Activated T-helper 17 cell treated with anti-CD3 and anti-CD28 coated beads, Interleukin-2, amount 50 U/mL, for 72 hours (primary cell): ENCODE measurements at regions not wholly inside any gene's neighbourhood (a gene's known extent, or its start where the extent isn't known, plus 50 kb on each side); places are given as distances from the start of the nearest gene placed in this dataset.
"Not testable (repeated sequence)": the region's sequence is repeated elsewhere in the genome, so short reads cannot be mapped to it uniquely, and the experiment has no call there.

ENCODE experiments used
- ATAC-seq: fragments of 150-1000 bp; cut with Tn5 transposase; replicated peaks from 2 replicates; pipeline ENCODE4 v1.10.0; 2021; ENCODE audit warnings: mild to moderate bottlenecking, moderate library complexity
- H3K27ac Mint-ChIP-seq: one replicate; pipeline ENCODE4 v1.8.0; 2022; ENCODE audit warnings: mixed read lengths
- H3K27me3 Mint-ChIP-seq: one replicate; pipeline ENCODE4 v1.8.0; 2022; ENCODE audit warnings: mixed read lengths
- H3K36me3 Mint-ChIP-seq: one replicate; pipeline ENCODE4 v1.8.0; 2022; ENCODE audit warnings: low read depth, mild to moderate bottlenecking, mixed read lengths
- H3K4me1 Mint-ChIP-seq: one replicate; pipeline ENCODE4 v1.8.0; 2022; ENCODE audit warnings: mixed read lengths
- H3K4me3 Mint-ChIP-seq: one replicate; pipeline ENCODE4 v1.8.0; 2022; ENCODE audit warnings: mild to moderate bottlenecking, mixed read lengths
- H3K9me3 Mint-ChIP-seq: one replicate; pipeline ENCODE4 v1.8.0; 2022; ENCODE audit warnings: mixed read lengths

DNA sequence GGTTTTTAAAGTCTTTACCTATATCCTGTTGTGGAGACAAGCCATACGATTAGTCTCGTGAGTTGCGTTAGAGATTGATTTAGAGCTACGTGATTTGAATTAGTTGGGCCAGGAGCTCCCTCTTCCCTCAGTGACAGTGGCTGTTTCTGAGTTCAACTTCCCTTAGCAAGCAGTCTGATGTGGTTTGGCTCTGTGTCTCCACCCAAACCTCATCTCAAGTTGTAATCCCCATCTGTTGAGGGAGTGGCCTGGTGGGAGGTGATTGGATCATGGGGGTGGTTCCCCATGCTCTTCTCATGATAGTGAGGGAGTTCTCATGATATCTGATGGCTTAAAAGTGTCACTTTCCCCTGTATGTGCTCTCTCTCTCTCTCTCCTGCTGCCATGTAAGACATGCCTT, 192.9 kb upstream of the PTGFR start:
- Mint-ChIP-seq H3K36me3 (no peaks in the 10 kb centered on the region), H3K27me3 (no peaks in the 10 kb centered on the region), H3K4me3 (no peak overlapping the region), H3K9me3 (peaks cover 3% of the 10 kb centered on the region), H3K4me1 (no peaks in the 10 kb centered on the region), H3K27ac (no peak overlapping the region)
- no peak for ATAC-seq

DNA sequence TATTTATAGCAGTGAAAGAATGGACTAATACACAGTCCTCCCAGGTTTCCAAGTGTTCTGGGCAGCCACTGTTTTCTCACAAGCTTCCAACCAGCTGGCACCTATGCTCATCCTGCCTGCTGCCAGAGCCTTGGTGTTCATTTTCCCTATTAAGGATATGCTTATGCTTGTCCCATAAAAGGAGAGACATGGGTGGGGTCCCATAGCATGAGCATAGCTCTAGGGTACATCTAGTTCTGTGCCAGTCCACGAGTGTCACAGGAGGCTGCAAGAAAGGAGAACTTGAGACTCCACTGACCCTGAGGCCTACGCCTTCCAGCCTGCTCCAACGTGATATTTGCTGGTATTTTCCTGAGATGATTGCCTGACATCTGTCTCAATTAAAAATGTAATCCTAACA, 192.4 kb upstream of the PTGFR start:
- Mint-ChIP-seq H3K27me3 (no peaks in the 10 kb centered on the region), H3K4me3 (no peak overlapping the region), H3K36me3 (no peaks in the 10 kb centered on the region), H3K9me3 (peaks cover 3% of the 10 kb centered on the region), H3K27ac (no peak overlapping the region), H3K4me1 (no peaks in the 10 kb centered on the region)
- no peak for ATAC-seq

DNA sequence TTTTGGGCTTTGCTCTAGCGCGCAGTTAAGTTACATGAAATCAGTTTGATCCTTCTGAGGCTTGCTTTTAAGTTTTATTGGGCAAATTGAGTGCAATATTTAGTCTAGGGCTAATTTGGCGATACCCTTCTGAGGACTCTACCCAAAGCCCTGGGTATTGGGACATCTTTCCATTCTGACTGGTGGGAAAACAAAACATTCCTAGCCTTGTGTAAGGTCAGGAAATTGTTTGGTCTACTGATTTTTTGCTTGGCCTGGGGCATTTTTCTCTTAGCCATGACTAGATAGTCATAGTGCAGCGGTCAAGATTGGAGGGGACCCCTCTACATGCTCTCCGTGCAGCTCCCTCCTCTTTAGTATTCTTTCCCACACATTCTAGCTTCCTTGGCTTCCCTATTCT, 189.6 kb upstream of the PTGFR start:
- Mint-ChIP-seq H3K9me3 (peaks cover 3% of the 10 kb centered on the region), H3K27ac (no peak overlapping the region), H3K36me3 (no peaks in the 10 kb centered on the region), H3K4me3 (no peak overlapping the region), H3K27me3 (no peaks in the 10 kb centered on the region), H3K4me1 (no peaks in the 10 kb centered on the region)
- ATAC-seq: no peak

DNA sequence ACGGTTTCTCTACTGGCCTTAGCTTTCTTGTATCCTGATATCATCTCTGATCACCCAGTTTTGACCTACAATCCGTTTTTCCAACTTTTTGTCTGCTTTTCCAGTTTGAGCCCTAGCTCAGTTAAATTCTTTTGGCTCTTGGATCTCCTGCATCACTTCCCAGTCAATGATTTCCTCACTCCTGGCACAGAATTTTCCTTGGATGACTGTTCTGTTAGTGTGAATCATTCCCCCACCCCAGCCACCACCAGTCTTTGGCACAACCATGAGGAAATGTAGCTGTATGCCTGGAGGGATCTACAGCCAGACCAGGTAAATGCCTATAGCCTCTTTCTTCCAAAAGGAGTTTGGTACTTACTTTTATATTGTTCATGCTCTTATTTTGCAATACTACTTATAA, 187.2 kb upstream of the PTGFR start:
- H3K9me3 Mint-ChIP-seq: no peaks in the 10 kb centered on the region
- no peak overlapping the region for H3K27ac Mint-ChIP-seq

DNA sequence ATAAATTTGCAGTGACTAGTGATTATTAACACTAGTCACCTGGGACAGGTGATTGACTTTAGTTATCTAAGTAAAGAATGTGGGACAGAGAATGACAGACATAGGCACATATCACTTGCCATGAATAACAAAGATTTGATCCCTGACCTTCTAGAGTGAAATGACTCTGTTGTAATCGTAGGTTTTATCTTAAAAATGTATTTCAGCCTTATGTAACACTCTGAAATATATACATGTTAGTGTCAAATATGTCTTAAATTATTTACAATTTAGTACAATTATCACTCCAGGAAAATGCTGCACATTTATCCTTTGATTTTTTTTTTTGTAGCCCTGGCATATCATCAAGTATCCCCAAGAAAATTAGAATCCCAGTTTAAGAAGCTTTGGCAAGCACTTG, 186.4 kb upstream of the PTGFR start:
- Mint-ChIP-seq H3K27ac (no peak overlapping the region), H3K4me3 (no peak overlapping the region), H3K27me3 (peaks cover 4% of the 10 kb centered on the region), H3K4me1 (no peaks in the 10 kb centered on the region), H3K36me3 (no peaks in the 10 kb centered on the region), H3K9me3 (no peaks in the 10 kb centered on the region)
- no peak for ATAC-seq

More for the DNA sequence above, 187.2 kb upstream of the PTGFR start:
- no peak overlapping the region for H3K4me3 Mint-ChIP-seq
- H3K27me3 Mint-ChIP-seq: peaks cover 4% of the 10 kb centered on the region
- no peaks in the 10 kb centered on the region for H3K36me3 Mint-ChIP-seq
- ATAC-seq: no peak
- no peaks in the 10 kb centered on the region for H3K4me1 Mint-ChIP-seq

DNA sequence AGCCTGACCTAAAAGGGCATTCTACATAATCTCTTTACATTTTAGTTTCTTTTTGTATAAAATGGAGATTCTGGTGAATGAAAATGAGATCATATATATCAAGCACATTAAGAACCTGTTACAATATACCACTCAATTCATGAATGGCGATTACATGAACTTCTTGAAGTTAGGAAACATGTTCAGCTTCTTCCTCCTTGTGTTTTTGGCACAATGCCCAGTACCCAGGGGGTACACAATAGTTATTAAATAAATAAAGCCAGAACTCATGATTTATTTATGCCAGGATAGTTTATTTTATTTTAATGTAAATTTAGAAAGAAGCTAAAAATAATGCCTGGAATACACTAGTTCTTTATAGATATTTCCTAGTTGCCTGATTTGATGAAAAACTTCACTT, 186.0 kb upstream of the PTGFR start:
- Mint-ChIP-seq H3K4me3 (no peak overlapping the region), H3K36me3 (no peaks in the 10 kb centered on the region), H3K9me3 (no peaks in the 10 kb centered on the region), H3K27ac (no peak overlapping the region), H3K27me3 (peaks cover 4% of the 10 kb centered on the region), H3K4me1 (no peaks in the 10 kb centered on the region)
- no peak for ATAC-seq

DNA sequence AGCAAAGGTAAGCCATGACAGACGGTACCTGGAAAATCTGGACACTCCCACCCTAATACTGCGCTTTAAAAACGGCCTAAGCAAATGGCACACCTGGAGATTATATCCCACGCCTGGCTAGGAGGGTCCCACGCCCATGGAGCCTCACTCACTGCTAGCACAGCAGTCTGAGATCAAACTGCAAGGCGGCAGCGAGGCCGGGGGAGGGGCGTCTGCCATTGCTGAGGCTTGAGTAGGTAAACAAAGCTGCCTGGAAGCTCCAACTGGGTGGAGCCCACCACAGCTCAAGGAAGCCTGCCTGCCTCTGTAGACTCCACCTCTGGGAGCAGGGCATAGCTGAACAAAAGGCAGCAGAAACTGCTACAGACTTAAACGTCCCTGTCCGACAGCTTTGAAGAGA, 180.5 kb upstream of the PTGFR start:
- H3K27ac Mint-ChIP-seq, H3K27me3 Mint-ChIP-seq, H3K4me3 Mint-ChIP-seq, H3K9me3 Mint-ChIP-seq, H3K4me1 Mint-ChIP-seq, H3K36me3 Mint-ChIP-seq, ATAC-seq: not testable (repeated sequence)

DNA sequence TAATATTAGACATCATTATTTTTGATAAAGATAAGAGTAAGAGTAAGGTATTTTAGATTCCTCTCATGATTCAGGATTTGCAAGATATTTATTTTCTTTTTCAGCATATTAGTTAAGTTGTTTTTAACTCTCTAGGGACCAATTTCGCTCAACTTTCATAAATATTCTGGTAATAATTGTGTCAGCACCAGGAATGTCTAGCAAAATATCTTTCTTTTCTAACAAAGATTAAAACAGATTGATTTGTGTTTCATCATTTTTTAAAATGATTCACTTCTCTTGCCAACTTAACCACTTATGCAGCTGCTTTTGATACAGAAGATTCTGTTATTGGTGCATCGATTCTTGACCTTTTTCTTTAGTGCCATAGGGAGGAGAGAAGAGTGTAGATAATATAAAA, 172.8 kb upstream of the PTGFR start:
- Mint-ChIP-seq H3K9me3 (no peaks in the 10 kb centered on the region), H3K4me3 (no peak overlapping the region), H3K27me3 (no peaks in the 10 kb centered on the region), H3K4me1 (no peaks in the 10 kb centered on the region), H3K36me3 (no peaks in the 10 kb centered on the region), H3K27ac (no peak overlapping the region)
- no peak for ATAC-seq

DNA sequence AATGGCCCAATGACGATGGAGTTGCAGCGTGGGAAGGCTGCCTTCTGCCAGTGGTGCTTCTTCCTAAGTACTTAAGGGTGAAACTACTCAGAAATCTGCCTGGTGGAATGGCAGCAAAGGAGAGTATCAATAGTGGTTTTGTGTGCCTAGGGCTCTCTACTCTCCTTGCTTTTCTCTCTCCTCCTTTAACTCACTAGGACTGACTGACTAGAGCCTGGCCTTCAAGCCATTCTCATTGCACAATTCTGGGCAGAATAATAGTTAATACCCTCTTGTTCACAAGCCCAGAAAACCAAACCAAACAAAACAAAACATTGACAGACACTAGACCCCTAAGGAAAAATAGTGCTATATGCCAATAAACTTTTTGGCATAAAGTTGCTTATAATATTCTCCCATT, 171.2 kb upstream of the PTGFR start:
- Mint-ChIP-seq H3K36me3 (no peaks in the 10 kb centered on the region), H3K9me3 (no peaks in the 10 kb centered on the region), H3K4me3 (no peak overlapping the region), H3K4me1 (no peaks in the 10 kb centered on the region), H3K27ac (no peak overlapping the region), H3K27me3 (no peaks in the 10 kb centered on the region)
- no peak for ATAC-seq

DNA sequence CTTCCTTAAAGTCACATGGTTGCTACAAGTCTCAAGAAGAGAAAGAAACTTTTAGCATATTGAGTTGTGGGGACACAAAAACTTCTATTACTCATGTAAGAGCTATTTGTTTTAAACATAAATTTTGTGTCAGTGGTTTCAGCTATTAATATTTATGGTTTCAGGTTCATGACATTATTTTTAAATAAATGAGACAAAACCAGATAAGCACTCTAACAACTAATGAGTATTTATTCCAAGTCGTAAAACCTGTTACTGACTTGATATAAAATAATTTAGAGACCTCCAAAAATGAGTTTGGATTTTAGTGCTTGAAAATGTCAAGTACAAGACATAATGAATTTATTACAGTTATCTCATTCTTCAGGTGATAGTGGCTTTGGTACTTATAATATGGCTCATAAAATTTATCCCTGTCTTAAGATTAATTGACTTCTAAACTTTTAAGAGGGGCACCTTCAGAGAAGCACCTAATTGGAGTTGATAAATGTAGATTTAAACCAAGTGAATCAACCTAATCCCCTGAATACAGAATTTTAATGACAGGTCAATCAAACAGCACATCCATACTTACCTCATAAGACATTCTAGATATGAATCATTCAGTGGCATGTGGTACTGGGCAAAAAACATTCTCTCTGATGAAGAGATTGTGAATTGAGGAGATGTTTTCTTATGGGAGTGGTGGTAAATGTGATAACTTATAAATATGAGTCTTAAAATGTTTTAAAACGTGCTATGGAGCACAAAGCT, 167.7 kb upstream of the PTGFR start:
- ATAC-seq: no peak
- Mint-ChIP-seq H3K4me3 (no peak overlapping the region), H3K36me3 (no peaks in the 10 kb centered on the region), H3K27me3 (peaks cover 8% of the 10 kb centered on the region), H3K9me3 (no peaks in the 10 kb centered on the region), H3K4me1 (no peaks in the 10 kb centered on the region), H3K27ac (no peak overlapping the region)

DNA sequence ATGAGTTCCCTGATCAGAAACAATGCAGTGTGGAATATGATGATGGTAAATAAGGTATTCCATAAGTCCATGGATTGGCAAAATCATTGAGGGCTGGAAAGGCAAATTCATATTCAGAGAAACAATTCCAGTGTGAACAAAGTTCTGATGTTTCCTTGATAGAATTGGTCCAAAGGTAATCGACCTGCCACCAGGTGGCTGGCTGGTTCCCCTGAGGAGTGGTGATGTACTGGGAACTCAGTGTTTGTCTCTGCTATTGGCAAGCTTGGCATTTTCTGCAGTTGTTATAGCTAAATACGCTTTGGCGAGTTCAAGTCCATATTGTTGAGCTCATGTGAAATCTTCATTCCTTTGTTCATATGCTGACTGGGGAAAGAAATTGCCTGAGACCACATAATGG, 165.5 kb upstream of the PTGFR start:
- Mint-ChIP-seq H3K27me3 (peaks cover 12% of the 10 kb centered on the region), H3K4me3 (no peak overlapping the region)
- no peak for ATAC-seq

DNA sequence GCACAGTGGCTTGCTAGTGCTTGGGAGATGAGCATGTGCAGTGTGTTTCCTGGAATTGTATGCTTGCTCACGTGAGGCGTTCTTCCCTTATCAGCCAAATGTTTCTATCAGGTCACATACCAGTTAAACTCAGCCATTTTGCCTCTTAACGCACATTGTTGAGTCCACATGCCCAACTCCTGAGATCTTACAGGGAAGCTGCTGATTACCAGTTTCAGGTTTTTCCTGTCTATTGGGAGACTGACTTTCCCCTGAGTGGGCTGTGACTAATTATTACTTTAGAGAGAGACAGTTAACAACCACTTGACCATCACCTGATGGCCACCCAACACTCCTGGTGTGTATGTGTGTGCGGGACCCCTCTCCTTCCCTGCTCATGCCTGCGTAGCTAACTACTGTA, 161.3 kb upstream of the PTGFR start:
- H3K4me1 Mint-ChIP-seq: no peaks in the 10 kb centered on the region
- H3K9me3 Mint-ChIP-seq: no peaks in the 10 kb centered on the region
- H3K4me3 Mint-ChIP-seq: no peak overlapping the region
- no peak for ATAC-seq
- no peak overlapping the region for H3K27ac Mint-ChIP-seq
- H3K36me3 Mint-ChIP-seq: no peaks in the 10 kb centered on the region
- peaks cover 18% of the 10 kb centered on the region for H3K27me3 Mint-ChIP-seq

More for the DNA sequence above, 165.5 kb upstream of the PTGFR start:
- H3K4me1 Mint-ChIP-seq: no peaks in the 10 kb centered on the region
- H3K27ac Mint-ChIP-seq: no peak overlapping the region
- no peaks in the 10 kb centered on the region for H3K36me3 Mint-ChIP-seq
- H3K9me3 Mint-ChIP-seq: no peaks in the 10 kb centered on the region

DNA sequence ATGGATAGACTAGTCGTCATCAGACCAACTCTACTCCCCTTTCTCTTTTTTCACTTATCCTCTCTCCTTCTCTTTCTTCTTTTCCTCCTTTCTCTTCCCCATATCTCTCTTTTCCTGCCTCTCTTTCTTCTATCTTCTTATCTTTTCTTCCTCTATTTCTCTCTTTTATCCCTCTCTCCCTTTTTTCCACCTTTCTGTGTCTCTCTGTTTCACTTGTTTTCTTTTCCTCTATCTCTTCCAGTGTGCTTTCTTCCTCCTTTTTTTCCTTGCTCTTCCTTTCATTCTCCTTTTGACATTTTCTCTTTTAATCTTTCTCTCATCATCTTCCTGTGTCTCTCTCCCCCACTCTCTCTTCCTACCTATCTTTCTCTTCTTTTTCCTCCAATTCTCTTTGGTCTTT, 159.0 kb upstream of the PTGFR start:
- no peaks in the 10 kb centered on the region for H3K36me3 Mint-ChIP-seq
- peaks cover 16% of the 10 kb centered on the region for H3K27me3 Mint-ChIP-seq
- H3K27ac Mint-ChIP-seq: no peak overlapping the region
- no peaks in the 10 kb centered on the region for H3K9me3 Mint-ChIP-seq
- no peaks in the 10 kb centered on the region for H3K4me1 Mint-ChIP-seq
- H3K4me3 Mint-ChIP-seq: no peak overlapping the region
- no peak for ATAC-seq

DNA sequence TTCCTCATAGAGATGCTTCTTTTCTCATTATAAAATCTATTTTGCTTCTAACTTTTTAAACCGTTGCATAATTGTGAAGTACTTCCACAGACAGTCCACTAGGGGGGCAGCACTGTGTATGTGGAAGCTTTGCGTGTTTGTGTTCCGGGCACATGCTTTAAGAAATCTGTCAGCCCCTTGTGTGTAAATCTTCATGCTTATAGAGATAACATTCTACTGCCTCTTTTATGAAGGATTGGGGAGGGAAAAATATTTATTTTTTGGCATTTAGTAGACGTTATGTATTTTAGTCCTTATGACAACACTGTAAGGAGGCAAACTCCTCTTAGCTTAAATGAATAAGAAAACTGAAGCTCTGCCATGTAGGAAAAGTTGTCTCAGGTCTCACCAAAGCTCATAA, 157.3 kb upstream of the PTGFR start:
- Mint-ChIP-seq H3K9me3 (no peaks in the 10 kb centered on the region), H3K27me3 (peaks cover 9% of the 10 kb centered on the region), H3K27ac (no peak overlapping the region), H3K36me3 (no peaks in the 10 kb centered on the region), H3K4me1 (no peaks in the 10 kb centered on the region), H3K4me3 (no peak overlapping the region)
- no peak for ATAC-seq

DNA sequence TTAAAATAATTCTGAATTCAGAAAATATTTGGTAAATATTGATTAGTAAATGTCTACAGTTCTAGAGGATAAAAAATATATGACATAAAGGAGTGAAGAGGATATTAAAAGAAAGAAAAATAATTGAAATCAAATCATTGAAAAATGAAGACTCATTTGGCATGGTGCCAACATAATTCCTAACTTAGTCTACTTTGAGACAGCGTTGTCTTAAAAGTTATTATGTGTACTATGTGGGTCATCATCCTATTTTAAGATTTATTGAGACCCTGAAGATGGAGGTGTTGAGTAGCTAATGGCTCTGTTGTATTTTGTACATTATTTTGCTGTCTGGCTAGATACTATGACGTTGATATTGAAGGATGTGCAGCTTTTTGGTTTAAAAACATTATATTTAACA, 156.7 kb upstream of the PTGFR start:
- Mint-ChIP-seq H3K9me3 (peaks cover 3% of the 10 kb centered on the region), H3K27ac (no peak overlapping the region), H3K36me3 (no peaks in the 10 kb centered on the region), H3K4me3 (no peak overlapping the region), H3K27me3 (peaks cover 9% of the 10 kb centered on the region), H3K4me1 (no peaks in the 10 kb centered on the region)
- no peak for ATAC-seq

DNA sequence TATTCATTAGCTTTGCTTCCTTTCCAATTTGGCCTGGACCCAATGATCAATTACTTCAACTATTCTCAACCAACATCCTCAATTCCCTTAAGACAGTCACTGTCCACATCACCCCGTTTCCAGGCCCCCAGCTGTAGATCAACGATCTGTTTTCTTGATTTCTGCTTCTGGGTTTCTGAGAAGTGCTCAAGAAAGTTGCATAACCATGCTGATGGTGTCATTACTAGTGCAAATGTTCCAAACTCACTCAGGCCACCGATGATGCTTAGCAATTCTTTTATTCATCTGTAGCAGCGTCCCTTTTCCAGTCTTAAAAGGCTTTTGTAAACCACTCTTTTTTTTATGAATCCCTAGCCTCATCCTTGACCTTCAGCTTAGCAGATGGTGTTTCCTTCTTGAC, 155.8 kb upstream of the PTGFR start:
- no peak for ATAC-seq
- Mint-ChIP-seq H3K36me3 (no peaks in the 10 kb centered on the region), H3K4me3 (no peak overlapping the region), H3K27me3 (peaks cover 9% of the 10 kb centered on the region), H3K27ac (no peak overlapping the region), H3K9me3 (peaks cover 9% of the 10 kb centered on the region), H3K4me1 (no peaks in the 10 kb centered on the region)
